HepG2 (cell line): ENCODE measurements at regions not wholly inside any gene's neighbourhood (a gene's known extent, or its start where the extent isn't known, plus 50 kb on each side); places are given as distances from the start of the nearest gene placed in this dataset.

Experiments
- CENPX ChIP-seq: sonication (generic); formaldehyde crosslinking; IDR thresholded peaks from 2 replicates; pipeline ENCODE4 v1.9.0; 2021; ENCODE audit warnings: mild to moderate bottlenecking, missing genetic modification reagents, moderate library complexity
- DNMT3B ChIP-seq: conservative IDR thresholded peaks from 2 replicates; pipeline ENCODE4 v1.6.1; 2016; ENCODE audit warnings: missing biosample characterization, control low read depth
- EEA1 ChIP-seq: sonication (generic); formaldehyde crosslinking; IDR thresholded peaks from 2 replicates; pipeline ENCODE4 v1.5.1; 2020; ENCODE audit warnings: mild to moderate bottlenecking, missing genetic modification reagents, borderline replicate concordance
- ETV5 ChIP-seq: IDR thresholded peaks from 2 replicates; pipeline ENCODE4 v1.6.1; 2018; ENCODE audit warnings: missing biosample characterization, missing genetic modification reagents, inconsistent platforms, borderline replicate concordance
- JARID2 ChIP-seq: sonication (generic); formaldehyde crosslinking; IDR thresholded peaks from 2 replicates; pipeline ENCODE4 v1.8.1; 2023; ENCODE audit warnings: missing genetic modification reagents, inconsistent platforms; ENCODE audit not compliant: insufficient replicate concordance
- RCOR2 ChIP-seq: IDR thresholded peaks from 2 replicates; pipeline ENCODE4 v1.6.1; 2016; ENCODE audit warnings: missing biosample characterization, missing genetic modification reagents
- RERE ChIP-seq: IDR thresholded peaks from 2 replicates; pipeline ENCODE4 v1.6.1; 2016; ENCODE audit warnings: low read depth, missing genetic modification reagents, missing compliant biosample characterization
- SAP130 ChIP-seq: IDR thresholded peaks from 2 replicates; pipeline ENCODE4 v1.6.1; 2016; ENCODE audit warnings: low read depth
- SETDB1 ChIP-seq: sonication (generic); formaldehyde crosslinking; IDR thresholded peaks from 2 replicates; pipeline ENCODE4 v1.5.1; 2020; ENCODE audit warnings: missing genetic modification reagents, mild to moderate bottlenecking, borderline replicate concordance
- SIN3A ChIP-seq: IDR thresholded peaks from 2 replicates; pipeline ENCODE4 v1.6.1; 2011; ENCODE audit warnings: low read depth, mild to moderate bottlenecking, control low read depth, low read length, borderline replicate concordance
- ZC3H13 ChIP-seq: sonication (generic); formaldehyde crosslinking; IDR thresholded peaks from 2 replicates; pipeline ENCODE4 v1.8.1; 2023; ENCODE audit warnings: mild to moderate bottlenecking, missing genetic modification reagents, moderate library complexity
- ZKSCAN1 ChIP-seq: fragments of 150-350 bp; IDR thresholded peaks from 2 replicates; pipeline ENCODE4 v1.6.1; 2014; ENCODE audit warnings: low read length
- ZKSCAN5 ChIP-seq: sonication (generic); formaldehyde crosslinking; IDR thresholded peaks from 2 replicates; pipeline ENCODE4 v1.5.1; 2020; ENCODE audit warnings: mild to moderate bottlenecking, missing genetic modification reagents
- ZNF101 ChIP-seq: sonication (generic); formaldehyde crosslinking; IDR thresholded peaks from 2 replicates; pipeline ENCODE4 v1.4.0; 2020; ENCODE audit warnings: mild to moderate bottlenecking, low read depth, missing genetic modification reagents, borderline replicate concordance
- ZNF230 ChIP-seq: sonication (generic); formaldehyde crosslinking; IDR thresholded peaks from 2 replicates; pipeline ENCODE4 v1.4.0; 2020; ENCODE audit warnings: mild to moderate bottlenecking, missing genetic modification reagents
- ZNF24 ChIP-seq: fragments of 450-650 bp; IDR thresholded peaks from 2 replicates; pipeline ENCODE4 v1.6.1; 2017; ENCODE audit warnings: antibody characterized with exemption, mild to moderate bottlenecking
- ZNF367 ChIP-seq: sonication (generic); formaldehyde crosslinking; IDR thresholded peaks from 2 replicates; pipeline ENCODE4 v1.4.0; 2020; ENCODE audit warnings: missing genetic modification reagents, borderline replicate concordance
- ZNF572 ChIP-seq: sonication (generic); formaldehyde crosslinking; IDR thresholded peaks from 2 replicates; pipeline ENCODE4 v1.5.1; 2020; ENCODE audit warnings: mild to moderate bottlenecking, missing genetic modification reagents
- ZNF598 ChIP-seq: sonication (generic); formaldehyde crosslinking; IDR thresholded peaks from 2 replicates; pipeline ENCODE4 v1.5.1; 2020; ENCODE audit warnings: mild to moderate bottlenecking, missing genetic modification reagents, borderline replicate concordance
- ZNF691 ChIP-seq: sonication (generic); formaldehyde crosslinking; IDR thresholded peaks from 2 replicates; pipeline ENCODE4 v1.4.0; 2020; ENCODE audit warnings: missing genetic modification reagents, low read depth, mild to moderate bottlenecking, borderline replicate concordance
- ZNF768 ChIP-seq: sonication (generic); formaldehyde crosslinking; IDR thresholded peaks from 2 replicates; pipeline ENCODE4 v1.4.0; 2020; ENCODE audit warnings: missing genetic modification reagents
- TF ChIP-seq, protein P1 (sequence below): IDR thresholded peaks from 2 replicates; pipeline ENCODE4 v1.6.1; 2016; ENCODE audit warnings: missing genetic modification reagents, missing compliant biosample characterization
- TF ChIP-seq, protein P2 (sequence below): sonication (generic); formaldehyde crosslinking; IDR thresholded peaks from 2 replicates; pipeline ENCODE4 v1.5.1; 2020; ENCODE audit warnings: mild to moderate bottlenecking, moderate library complexity, missing genetic modification reagents

- TF ChIP-seq ZNF24 (no peak), CENPX (CRISPR knock-in tag) (no peak), ZNF367 (CRISPR knock-in tag) (no peak), ETV5 (CRISPR knock-in tag) (no peak; the same call in 1 of the 2 replicates), SETDB1 (CRISPR knock-in tag) (no peak), ZNF691 (CRISPR knock-in tag) (no peak), JARID2 (no peak), EEA1 (no peak), RERE (CRISPR knock-in tag) (peak; percentile 93), DNMT3B (CRISPR knock-in tag) (no peak), SIN3A (no peak), ZNF768 (CRISPR knock-in tag) (no peak), ZNF572 (no peak), RCOR2 (peak; percentile 68; the same call in 1 of the 2 replicates), ZKSCAN1 (no peak), ZKSCAN5 (CRISPR knock-in tag) (no peak), SAP130 (peak; percentile 45; the same call in 1 of the 2 replicates), ZNF101 (CRISPR knock-in tag) (no peak), ZNF598 (CRISPR knock-in tag) (no peak), ZNF230 (CRISPR knock-in tag) (no peak), ZC3H13 (no peak)
- TF ChIP-seq, protein P1, sequence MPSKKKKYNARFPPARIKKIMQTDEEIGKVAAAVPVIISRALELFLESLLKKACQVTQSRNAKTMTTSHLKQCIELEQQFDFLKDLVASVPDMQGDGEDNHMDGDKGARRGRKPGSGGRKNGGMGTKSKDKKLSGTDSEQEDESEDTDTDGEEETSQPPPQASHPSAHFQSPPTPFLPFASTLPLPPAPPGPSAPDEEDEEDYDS (CRISPR knock-in tag), result 0 out of 2 replicates have a peak, but pooled peaks have one; percentile 31
- TF ChIP-seq, protein P2, sequence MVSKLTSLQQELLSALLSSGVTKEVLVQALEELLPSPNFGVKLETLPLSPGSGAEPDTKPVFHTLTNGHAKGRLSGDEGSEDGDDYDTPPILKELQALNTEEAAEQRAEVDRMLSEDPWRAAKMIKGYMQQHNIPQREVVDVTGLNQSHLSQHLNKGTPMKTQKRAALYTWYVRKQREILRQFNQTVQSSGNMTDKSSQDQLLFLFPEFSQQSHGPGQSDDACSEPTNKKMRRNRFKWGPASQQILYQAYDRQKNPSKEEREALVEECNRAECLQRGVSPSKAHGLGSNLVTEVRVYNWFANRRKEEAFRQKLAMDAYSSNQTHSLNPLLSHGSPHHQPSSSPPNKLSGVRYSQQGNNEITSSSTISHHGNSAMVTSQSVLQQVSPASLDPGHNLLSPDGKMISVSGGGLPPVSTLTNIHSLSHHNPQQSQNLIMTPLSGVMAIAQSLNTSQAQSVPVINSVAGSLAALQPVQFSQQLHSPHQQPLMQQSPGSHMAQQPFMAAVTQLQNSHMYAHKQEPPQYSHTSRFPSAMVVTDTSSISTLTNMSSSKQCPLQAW (CRISPR knock-in tag), result no peak
Observed at GRCh38 chr2:167510071-167510759, 621.9 kb downstream of the XIRP2 start (continued).
